GM19452 (cell line): ENCODE measurements at regions not wholly inside any gene's neighbourhood (a gene's known extent, or its start where the extent isn't known, plus 50 kb on each side); places are given as distances from the start of the nearest gene placed in this dataset.

ENCODE experiments used
- ATAC-seq: cut with Tn5 transposase; IDR thresholded peaks from one replicate; pipeline ENCODE4 v1.9.1; 2021; ENCODE audit not compliant: unreplicated experiment

DNA sequence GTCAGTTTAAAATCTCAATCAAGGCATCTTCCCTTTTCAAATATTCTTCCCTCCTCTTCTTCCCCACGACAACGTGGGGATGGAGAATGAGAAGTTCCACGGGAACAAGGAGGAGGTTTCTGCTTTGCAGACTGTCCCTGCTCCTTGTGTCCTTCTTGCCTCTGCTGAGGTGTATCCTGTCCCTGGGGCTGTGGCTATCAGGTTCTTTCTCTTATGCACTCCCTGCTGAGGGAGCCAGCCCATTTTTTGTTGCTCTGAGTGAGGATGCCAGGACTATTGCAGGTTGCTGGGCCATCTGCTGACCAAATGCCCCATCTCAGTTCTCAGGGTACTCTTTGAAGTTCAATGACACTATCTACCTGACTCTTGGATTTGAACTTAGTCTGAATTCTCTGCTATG is 533.6 kb downstream of the RNF144B start:
- ATAC-seq, result no peak

DNA sequence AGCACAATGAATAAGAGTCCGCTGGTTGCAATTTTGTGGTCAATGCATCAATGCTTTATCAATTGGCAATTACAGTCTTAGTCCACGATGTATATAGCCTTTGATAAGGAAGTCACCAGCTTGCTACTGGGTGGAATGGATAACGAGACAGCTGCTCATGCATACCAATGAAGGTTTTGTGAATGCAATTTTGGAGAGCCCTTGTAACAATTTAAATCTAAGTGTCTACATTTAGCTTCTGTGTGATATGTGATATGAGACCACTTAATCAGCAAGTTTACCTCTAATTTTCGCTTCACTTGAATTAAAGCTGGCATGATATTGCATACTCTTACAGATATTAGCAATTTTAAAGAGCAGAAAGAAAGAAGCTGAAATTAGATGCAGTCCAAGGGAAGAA is 543.9 kb downstream of the RNF144B start:
- ATAC-seq, result no peak

DNA sequence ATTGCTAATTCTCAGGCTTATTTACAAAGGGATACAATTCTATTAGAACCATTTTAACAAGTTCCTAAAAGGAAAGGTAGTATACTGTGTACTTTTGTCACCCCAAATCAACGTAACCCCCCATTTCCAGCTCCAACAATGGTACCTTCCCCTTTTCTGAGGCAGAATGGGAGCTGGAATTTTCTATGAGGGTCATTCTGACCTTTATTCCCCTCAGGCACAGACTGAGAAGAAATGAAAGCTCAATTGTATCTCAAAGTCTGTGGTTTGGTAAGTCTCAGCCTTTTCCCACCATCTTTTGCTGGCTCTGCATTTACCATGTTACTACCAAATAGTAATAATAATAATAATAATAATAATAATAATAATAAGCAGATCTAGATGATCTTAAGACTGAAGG is 571.0 kb downstream of the RNF144B start:
- ATAC-seq, result no peak

DNA sequence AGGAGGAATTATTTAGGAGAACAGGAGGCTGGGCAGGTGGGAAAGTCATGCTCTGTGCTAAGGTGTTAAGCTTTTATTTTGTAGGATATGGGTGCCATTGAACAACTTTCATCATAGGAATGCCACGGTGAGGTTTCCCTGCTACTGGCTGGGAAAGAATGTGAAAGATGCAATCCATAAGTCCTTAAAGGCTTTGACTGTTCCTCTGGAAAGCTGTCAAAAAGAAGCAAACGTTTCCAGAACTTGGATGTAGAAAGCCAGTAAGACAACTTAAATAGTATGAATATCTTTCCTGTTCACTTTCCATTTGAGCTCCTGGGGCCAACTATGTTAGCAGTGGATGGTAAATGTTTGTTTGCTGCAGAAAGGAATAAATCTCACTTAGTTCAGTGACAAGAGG is 574.4 kb downstream of the RNF144B start:
- no peak for ATAC-seq

DNA sequence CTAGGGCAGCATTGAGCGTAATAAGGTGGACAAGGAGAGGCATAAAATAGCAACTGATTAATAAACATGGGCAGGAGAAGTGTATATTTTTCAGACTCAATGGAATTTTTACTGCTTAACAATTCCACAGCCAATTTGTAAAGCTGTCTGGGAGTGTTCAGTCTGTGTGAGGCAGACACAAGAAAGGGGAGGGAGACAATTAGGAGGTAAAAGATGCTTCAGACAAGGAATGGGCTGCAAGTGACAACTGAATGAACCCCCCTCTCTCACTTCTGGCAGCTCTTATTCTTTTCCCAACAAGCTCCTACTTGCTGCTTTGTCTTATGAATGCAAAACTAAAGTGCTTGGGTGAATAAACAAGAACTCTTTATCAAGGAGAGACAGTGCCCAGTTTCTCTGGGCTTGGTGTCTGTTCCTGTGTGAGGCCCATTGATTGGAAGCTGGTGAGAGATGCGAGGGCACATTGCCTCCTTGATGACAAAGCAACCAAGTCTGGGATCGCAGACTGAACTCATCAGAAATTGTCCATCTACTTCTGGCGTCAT is 575.3 kb downstream of the RNF144B start:
- no peak for ATAC-seq

DNA sequence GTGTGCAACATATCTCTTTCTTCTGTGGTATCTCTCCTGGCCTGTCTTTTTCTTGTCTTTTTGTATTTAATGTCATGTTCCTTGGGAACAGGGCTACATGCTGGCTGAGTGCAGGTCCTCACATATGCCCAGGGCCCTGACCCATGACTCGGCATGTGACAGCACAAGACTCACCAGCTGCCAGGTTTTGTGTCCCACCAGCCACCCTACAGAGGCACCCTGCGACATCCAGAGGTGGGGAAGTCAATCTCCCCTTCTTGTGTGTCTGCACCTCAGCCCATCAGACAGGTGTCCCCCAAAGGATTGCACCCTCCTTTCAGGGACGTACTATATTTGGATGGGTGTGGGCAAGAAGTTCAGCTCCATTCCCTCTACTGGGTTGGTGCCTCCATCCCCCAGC is 576.3 kb downstream of the RNF144B start:
- ATAC-seq, result no peak

DNA sequence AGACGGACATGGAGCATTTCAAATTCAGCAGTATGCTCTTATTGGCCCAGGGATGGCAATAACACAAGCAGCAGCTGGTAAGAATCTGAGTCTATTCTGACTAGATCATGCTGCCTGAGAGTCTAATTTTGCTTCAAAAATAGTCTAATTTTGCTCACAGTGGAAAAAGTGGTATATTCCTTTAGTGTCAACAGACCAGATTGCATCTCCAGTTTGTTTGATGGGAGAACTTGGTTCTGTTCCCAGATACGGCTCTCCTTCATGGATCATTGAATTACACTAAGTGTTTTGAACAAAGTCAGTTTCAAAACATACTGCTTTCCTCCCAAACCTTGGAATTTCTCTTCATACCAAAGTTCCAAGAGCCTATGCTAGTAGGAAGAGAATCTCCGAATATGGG is 586.1 kb downstream of the RNF144B start:
- no peak for ATAC-seq

DNA sequence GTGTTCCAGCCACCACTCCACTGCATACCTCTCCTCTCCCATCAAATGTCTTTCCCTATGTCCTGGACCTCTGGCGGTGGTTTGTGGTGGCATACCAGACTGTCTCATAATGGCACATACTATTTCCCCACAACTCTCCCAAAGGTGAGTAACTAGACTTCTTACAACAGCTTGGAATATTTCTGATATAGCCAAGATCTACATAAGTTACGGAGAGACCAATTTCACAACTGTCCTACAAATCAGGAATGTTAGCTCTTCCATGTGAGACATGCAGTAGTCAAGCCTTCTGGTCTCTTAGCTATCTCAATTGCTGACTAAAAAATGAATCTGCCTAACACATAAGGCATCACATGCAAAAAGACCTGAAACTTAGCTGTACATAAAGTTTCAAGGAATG is 588.9 kb downstream of the RNF144B start:
- no peak for ATAC-seq

DNA sequence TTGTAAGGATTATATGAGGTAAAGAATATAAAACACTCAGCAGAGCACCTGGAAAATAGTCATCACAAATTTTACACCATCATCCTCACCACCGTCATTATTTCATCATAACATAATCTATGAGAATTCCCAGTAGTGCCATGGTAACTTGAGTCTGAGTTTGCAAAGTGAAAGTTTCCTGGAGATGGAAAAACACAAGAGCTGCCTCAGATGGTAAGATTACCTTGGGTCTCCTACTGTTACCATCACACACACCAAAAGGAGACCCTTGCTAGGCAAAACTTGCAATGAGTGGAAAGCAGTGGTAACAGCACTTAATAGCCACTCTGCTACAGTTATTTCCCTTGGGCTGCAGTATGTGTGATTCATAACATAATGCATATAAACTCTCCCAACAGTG is 589.8 kb downstream of the RNF144B start:
- no peak for ATAC-seq

DNA sequence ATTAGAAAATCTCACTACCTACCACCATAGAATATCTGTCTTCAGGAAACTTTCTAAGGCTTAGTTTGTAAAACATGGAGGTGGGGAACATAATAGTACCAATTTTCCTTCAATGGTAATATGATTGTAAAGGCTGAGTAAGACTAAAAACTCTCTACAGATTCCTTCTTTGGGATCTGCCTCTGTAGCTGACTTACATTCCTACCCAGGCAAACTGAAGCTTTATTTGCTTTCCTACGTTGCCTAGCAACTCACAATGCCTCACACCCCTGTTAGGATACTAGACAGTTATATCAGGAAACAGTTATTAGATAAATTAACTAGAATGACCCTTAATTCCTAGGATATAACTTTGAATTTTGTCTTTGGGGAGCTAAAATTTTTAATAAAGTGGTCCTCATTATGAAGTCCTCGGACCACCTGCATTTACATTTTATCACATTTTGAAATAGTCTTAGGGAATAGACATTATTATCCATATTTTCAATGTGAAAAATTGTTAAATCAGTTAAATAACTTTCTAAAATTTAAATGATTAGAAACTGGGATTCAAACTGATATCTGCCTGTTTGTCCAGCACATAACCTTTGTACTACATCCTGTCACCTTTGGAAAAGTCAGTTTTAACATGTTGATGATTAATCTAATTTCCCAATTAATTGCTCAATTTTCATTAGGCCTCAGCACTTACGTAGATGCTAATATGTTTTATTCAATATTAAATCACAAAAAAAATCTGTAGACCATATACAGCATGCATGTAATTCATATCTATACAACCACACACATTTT is 591.4 kb downstream of the RNF144B start:
- ATAC-seq, result no peak

DNA sequence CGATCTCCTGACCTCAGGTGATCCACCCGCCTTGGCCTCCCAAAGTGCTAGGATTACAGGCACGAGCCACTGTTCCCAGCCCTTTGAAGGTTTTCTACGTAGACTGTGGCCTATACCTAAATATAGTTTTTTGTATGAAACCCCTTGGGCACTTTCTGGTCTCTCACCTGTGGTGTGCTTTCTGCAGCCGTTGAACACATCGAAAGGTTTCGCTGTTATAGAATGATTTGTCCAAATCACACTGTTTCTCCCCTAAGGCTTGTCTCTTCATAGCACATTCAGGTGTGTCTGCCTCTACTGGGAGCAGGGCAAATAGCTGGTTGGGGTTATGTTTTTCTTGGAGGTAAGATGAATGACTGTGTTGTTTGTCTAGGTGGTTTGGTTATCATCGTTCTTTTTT is 597.9 kb downstream of the RNF144B start:
- ATAC-seq, result no peak

DNA sequence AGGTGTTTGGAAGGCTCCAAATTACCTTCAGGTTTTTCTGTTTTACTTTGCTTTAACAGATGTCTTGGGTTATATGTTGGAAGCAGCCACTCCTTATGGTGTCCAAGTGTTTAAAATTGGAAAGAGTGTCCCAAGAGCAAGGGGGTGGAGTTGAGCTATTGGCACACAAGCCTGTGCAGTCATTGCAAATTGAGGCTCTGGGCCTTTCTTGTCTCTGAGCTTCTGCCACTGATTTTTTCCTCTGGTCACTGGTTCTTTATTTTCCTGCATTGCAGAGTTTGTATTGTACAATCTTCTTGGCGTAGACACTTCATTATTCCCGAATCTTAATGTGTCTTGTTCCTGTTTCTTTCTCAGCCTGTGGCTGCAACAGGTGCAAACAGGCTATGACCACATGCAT is 598.8 kb downstream of the RNF144B start:
- no peak for ATAC-seq

DNA sequence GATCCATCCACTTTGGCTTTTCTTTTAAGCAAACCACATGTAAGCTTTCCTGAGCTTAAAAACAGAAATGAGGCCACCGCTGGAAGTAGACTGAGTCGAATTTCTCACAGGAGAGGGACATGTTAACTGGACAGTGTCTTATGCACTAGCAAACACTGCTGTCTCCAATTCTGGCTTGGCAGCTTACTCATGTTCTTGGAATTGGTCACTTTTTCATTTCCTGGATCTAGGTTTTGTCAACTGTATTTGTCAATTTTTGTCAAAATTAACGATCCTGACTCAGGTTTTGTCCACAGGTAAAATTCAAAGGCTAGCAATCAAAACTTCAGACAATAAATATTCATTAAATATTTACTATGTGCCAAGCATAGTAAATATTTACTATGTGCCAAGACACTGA is 601.5 kb downstream of the RNF144B start:
- no peak for ATAC-seq

DNA sequence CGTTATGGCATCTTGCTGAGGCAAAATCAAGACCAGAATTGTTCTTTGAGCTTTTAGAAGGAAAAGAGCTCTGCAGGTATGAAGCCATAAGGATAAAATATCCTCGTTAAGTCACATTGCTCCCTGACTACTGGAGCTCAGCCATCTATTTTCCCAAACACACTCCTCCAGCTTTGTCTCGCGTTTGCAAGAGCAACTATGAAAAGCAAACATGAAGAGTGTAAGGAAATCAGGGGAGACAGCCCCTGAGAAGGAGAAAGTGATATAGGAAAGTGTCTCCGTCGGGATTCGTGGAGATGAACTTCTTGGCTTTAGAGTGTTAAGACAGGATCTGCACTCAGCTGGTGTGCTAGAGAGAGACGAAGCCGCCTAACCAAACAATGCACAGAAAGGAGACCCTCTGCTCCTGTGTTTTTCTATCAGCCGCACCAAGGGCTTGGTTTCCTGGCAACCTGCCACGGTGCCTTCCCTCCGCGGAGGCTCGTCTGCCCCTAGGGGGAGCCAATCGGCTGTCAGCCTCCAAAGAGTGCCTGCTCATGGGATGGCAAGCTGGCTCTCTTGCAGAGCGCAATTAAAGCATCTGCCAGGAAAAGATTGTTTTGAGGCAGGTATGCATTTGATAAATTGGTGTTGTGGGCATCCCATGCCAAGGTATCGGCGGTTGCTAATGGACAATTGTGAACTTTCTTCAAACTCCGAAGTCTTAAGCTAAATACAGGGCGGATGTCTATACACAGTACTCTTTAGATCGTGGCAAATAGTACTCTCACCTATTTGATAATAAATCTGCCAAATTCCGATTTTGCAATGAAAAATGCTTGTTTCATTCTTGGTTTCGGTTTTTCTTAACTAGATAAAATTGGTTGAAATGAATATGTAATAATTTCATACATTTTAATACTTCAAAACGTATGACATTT is 603.2 kb downstream of the RNF144B start:
- ATAC-seq, result no peak

DNA sequence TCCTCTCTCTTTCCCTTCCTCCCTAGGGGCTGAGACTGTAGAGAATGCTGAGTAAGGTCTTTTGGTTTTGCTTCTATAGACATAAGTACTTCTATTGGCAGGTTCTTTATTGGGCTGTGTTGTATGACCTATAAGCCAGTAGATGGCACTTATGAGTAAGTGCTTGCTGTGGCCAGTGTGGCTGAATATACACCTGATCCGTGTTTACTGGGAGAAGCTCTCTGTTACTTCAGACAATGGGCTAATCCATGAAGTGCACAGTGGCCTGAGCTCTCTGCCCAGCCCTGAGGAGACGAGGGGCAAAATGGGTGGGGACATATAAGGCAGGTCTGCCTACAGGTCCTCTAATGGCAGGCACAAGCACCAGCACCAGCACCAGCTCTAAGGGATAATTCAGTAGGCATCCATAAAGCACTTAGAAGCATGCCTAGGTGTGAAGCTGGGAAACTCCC is 610.3 kb downstream of the RNF144B start:
- peak; percentile 89 for ATAC-seq

DNA sequence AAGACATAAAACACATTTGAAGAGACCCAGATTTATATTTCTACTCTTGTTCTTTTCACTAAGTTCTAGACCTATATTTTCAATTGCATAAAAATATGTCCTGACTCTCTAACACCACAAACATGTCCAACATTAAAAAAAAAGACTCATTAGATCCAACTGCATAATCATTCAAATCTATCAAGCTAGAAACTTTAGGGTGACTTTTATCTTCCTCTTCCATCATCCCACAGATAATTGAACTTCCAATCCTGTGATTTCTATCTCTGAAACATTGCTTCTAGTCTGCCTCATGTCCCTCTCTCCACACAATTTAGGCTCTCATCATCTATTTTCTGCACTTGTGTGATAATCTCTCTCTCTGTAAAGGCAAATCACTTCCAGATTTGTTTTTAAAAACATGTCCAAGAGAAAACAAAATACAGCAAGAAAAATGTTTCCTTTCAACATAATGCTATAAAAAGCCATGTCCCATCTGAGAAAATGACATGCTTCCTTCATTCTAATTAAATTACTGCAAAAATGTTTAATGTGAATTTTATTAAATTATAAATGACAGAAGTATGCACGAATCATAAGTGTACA is 615.9 kb downstream of the RNF144B start:
- no peak for ATAC-seq

DNA sequence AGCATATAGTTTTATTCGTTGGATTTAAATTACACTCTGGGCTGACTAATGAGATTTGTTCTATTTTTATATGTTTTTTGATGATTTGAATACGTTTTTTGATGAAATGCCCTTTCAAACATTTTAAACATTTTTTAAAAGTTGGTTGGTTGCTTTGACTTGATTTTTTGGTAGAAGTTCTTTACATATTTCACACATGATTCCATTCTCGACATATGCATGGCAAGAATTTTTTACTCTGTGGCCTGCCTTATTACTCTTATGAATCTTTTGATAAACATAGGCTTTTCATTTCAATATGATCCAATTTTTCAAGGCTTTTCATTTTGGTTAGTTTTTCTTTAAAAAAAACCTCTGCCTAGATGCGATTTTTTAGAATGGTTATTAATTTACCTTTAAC is 617.0 kb downstream of the RNF144B start:
- no peak for ATAC-seq

DNA sequence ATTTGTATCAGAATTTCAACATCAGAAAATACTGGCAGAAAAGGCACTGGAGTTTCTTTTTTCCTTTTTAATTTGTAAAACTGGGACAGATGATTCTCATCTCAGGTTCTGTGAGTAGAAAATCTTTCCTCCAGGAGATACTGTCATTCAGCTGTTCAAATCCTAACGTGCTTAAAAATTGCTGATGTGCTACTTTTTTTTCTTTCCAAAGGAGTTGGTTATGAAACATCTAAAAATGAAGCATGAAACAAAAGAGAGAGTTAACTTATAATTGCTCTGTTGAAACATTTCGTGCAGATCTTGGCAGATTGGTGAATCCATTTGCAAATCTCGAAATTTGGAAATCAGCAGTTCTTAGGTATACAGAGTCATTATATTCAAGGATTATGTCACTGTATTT is 622.6 kb downstream of the RNF144B start:
- no peak for ATAC-seq

DNA sequence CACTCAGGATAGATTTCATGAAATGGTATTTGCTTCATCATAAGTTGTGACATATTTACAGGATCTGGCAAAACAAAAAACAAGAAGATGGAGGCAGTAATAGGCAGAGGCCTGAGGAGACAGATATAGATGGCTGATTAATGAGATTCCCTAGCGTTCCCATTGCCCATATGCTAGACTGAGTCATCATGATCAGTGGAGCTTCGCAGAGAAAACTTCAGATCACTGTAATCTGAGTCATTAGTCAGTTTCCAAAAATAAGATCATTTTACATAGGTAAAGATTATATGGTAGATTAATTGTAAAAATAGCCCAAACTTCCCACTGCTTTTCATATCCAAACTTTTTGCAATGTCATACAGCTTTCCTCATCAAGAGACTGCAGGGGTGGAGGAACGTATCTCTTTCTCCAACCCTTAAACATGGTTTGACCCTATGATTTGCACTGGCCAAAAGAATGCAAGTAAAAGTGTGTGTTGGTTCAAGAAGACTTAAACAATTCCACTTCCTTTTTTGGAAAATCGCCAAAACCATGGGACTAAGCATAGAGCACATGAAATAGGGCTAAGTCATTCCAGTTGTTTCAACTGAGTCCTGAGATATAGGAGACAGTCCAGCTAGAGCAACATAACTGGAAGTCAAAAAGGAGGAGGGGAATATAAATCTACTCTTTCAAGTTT is 626.0 kb downstream of the RNF144B start:
- ATAC-seq, result no peak

DNA sequence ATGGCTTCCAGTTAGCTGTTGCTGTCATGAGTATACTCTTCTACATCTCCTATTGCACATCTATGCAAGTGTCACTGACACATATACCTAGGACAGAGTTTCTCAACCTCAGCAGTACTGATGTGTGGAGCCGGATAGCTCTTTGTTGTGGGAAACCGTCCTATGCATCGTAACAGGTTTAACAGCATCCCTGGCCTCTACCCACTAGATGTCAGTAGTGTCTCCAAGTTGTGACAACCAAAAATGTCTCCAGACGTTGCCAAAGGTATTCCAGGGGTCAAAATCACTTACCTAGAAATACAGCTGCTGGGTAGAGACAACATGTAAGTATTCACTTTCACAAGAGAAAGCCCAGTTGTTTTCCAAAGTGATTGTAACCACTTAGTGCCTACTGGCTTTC is 637.6 kb downstream of the RNF144B start:
- no peak for ATAC-seq

DNA sequence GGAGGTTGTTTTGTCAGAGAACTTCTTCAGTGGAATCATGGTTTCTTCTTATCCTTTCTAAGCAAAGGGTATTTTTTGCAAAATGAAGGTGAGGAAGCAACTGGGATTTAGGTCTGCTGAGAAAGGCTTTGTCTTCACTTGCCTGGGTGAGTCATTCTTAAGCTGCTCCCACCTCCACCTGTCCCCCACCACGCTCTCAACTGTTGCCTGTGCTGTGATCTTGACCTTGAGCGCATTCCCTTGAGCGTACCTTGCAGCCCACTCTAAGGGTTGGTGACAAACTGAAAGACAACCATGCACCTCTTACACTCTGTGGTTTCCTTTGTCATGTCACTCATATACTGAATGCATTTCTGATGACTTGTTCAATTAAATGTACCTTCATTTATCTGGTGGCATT is 641.1 kb downstream of the RNF144B start:
- no peak for ATAC-seq
